ENCODE measurements at regions not wholly inside any gene's neighbourhood (a gene's known extent, or its start where the extent isn't known, plus 50 kb on each side); places are given as distances from the start of the nearest gene placed in this dataset.

DNA sequence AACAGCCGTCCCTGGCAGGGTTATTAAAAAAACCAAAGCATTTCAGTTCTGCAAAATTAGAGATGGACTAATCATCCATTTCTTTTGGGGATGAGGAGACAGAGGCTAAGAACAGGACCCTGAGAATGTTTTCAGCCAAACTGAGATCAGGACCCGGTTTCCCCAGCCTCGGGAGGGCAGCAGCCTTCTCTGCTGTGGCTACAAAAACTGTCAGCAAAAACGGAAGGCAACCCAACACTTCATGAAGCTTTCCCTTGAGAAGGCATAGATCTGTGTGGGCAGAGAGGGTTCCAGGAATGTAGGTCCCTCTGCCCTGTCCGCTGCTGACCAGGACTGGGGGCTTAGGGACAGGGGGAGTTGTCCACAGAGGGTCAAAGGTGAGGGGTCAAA is 313.5 kb downstream of the TCERG1L start:
- WGBS, 2 donors: 59 to 75% methylated on average over 4 of the region's 5 CpGs
- no peak overlapping the region for H3K4me3 ChIP-seq
- intact Hi-C loops (cut with DNase I): no loop called here
- no peak overlapping the region for H3K27ac ChIP-seq
- DNase-seq: no peak
- H3K9me3 ChIP-seq: no peaks in the 10 kb centered on the region
- H3K36me3 ChIP-seq: no peaks in the 10 kb centered on the region
- peaks cover 0 to 12% (median 0%) of the 10 kb centered on the region in 3 donors for H3K4me1 ChIP-seq
- peaks cover 0 to 24% (median 0%) of the 10 kb centered on the region in 4 donors for H3K27me3 ChIP-seq
- TF ChIP-seq, protein P1, sequence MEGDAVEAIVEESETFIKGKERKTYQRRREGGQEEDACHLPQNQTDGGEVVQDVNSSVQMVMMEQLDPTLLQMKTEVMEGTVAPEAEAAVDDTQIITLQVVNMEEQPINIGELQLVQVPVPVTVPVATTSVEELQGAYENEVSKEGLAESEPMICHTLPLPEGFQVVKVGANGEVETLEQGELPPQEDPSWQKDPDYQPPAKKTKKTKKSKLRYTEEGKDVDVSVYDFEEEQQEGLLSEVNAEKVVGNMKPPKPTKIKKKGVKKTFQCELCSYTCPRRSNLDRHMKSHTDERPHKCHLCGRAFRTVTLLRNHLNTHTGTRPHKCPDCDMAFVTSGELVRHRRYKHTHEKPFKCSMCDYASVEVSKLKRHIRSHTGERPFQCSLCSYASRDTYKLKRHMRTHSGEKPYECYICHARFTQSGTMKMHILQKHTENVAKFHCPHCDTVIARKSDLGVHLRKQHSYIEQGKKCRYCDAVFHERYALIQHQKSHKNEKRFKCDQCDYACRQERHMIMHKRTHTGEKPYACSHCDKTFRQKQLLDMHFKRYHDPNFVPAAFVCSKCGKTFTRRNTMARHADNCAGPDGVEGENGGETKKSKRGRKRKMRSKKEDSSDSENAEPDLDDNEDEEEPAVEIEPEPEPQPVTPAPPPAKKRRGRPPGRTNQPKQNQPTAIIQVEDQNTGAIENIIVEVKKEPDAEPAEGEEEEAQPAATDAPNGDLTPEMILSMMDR (IDR thresholded peaks at IDR 0.05): no peak
- TF ChIP-seq POLR2A (IDR thresholded peaks at IDR 0.05): no peak

DNA sequence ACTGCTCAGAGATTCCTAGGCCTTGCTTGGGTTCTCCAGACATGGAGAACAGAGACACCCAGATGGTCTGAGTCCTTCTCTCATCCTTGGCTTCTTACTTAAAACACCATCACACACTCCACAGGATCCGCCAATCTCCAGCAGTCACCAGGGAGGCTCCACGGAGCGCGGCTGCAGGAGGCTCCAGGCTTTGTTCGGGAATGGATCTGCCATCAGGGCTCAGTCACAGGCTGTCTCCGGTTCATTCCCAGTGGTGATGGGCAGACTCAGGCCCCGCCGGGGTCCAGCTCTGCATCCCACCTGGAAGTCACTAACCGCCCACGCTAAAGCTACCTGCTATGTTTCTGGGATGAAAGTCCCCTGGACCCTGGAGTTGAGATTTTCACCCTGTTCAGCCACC is 312.9 kb downstream of the TCERG1L start:
- no peak for TF ChIP-seq POLR2A (IDR thresholded peaks at IDR 0.05)
- TF ChIP-seq, protein P1 (IDR thresholded peaks at IDR 0.05): no peak
- Histone ChIP-seq H3K27ac (no peak overlapping the region), H3K36me3 (no peaks in the 10 kb centered on the region), H3K4me3 (no peak overlapping the region), H3K4me1 (peaks cover 0 to 12% (median 0%) of the 10 kb centered on the region in 3 donors), H3K27me3 (peaks cover 0 to 27% (median 0%) of the 10 kb centered on the region in 4 donors), H3K9me3 (no peaks in the 10 kb centered on the region)
- WGBS, 2 donors: 93 to 94% methylated on average over 3 to 10 of the region's 10 CpGs
- intact Hi-C loops (cut with DNase I): no loop called here
- DNase-seq: no peak

DNA sequence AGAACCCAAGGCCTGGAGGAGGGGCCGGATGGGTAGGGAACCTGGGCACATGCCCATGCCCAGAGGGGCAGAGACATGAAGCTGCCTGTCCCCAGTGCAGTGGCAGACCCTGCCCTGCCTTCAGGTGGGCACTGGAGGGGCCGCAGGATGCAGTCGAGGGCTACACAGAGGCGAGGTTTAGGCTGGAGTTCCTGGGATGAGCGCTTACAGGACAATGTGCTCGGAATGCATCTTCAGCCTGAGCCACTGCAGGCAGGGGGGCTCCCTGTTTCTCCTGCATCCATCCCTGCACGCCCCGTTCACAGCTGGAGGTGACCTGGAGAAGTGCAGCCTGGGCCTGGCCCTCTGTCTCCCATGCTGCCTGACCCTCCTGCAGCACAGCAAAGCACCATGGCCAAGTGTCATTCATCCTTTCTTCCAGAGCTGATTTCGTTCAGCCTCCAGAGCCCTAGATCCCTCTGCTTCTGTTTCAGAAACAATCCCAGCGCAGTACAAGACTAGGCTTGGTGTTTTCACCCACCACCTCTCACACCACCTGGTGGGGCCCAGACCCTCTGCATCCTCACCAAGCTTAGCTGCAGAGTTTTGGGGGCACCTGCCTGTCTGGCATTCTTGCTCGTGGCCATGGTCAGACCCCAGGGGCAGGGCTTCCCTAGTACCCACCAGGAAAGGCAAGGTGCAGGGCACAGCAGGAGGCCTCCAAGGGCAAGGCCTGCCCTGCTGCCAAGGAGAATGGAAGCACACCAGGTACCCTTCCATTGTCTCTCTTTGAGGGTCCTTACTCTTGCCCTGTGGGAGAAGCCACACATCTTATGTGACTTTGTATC is 311.9 kb downstream of the TCERG1L start:
- no peaks in the 10 kb centered on the region for H3K9me3 ChIP-seq
- no peak for TF ChIP-seq POLR2A (IDR thresholded peaks at IDR 0.05)
- TF ChIP-seq, protein P1 (IDR thresholded peaks at IDR 0.05): no peak
- H3K27me3 ChIP-seq: peaks cover 0 to 30% (median 0%) of the 10 kb centered on the region in 4 donors
- no peaks in the 10 kb centered on the region for H3K36me3 ChIP-seq
- peaks cover 0 to 6% (median 0%) of the 10 kb centered on the region in 3 donors for H3K4me1 ChIP-seq
- H3K4me3 ChIP-seq: no peak overlapping the region
- no peak overlapping the region for H3K27ac ChIP-seq
- intact Hi-C loops (cut with DNase I): no loop called here
- no peak for DNase-seq
- WGBS, 2 donors: 81% methylated on average over 4 to 7 of the region's 11 CpGs

DNA sequence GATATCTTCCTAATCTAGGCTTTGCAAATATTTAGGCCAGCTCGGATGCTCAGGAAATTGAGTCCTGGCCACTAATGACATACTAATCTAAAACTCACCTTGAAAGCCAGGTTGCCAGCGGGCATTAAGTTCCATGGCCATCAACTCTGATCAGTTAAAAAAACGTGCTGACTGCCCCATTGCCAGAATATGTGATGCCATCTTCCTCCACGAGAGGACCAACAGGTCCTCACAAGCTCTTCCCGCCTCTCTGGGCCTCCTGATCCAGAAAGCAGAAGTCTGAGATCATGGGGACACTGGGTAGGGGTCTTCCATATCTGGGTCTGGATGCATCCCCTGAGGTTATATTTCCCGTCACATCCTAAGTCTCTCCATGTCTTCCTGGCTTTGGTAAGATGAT is 311.3 kb downstream of the TCERG1L start:
- Histone ChIP-seq H3K4me3 (no peak overlapping the region), H3K4me1 (no peaks in the 10 kb centered on the region), H3K27ac (no peak overlapping the region), H3K27me3 (peaks cover 0 to 30% (median 0%) of the 10 kb centered on the region in 4 donors), H3K9me3 (no peaks in the 10 kb centered on the region), H3K36me3 (no peaks in the 10 kb centered on the region)
- no peak for DNase-seq
- WGBS, 2 donors: 51 to 85% methylated on average over 4 to 5 of the region's 6 CpGs
- TF ChIP-seq, protein P1 (IDR thresholded peaks at IDR 0.05): no peak
- TF ChIP-seq POLR2A (IDR thresholded peaks at IDR 0.05): no peak
- intact Hi-C loops (cut with DNase I): no loop called here

DNA sequence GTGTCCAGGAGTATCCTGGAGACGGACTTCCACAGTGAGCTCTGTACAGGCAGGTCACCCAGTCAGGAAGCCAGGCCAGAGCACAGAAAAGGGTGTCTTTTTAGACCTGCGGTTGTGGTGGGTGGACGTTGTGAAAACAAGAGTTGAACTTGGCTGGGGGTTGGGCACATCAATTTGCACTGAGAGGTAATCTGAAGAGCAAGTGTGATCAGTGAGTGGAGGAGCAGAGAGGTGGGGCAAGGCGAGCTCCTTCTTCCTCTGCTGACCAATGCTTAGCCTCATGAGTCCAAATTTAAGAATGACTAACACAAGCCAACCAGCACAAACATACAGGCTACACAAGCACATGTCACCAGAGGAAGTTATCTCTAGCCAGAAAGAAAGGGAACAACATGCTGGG is 310.8 kb downstream of the TCERG1L start:
- no peaks in the 10 kb centered on the region for H3K9me3 ChIP-seq
- H3K4me3 ChIP-seq: no peak overlapping the region
- intact Hi-C loops (cut with DNase I): no loop called here
- no peak for TF ChIP-seq POLR2A (IDR thresholded peaks at IDR 0.05)
- TF ChIP-seq, protein P1 (IDR thresholded peaks at IDR 0.05): no peak
- H3K27me3 ChIP-seq: peaks cover 0 to 30% (median 0%) of the 10 kb centered on the region in 4 donors
- H3K36me3 ChIP-seq: no peaks in the 10 kb centered on the region
- no peaks in the 10 kb centered on the region for H3K4me1 ChIP-seq
- no peak overlapping the region for H3K27ac ChIP-seq
- WGBS, 2 donors: 62 to 74% methylated on average over 4 of the region's 4 CpGs
- no peak for DNase-seq
